Raji (cell line): ENCODE measurements at regions not wholly inside any gene's neighbourhood (a gene's known extent, or its start where the extent isn't known, plus 50 kb on each side); places are given as distances from the start of the nearest gene placed in this dataset.

Source experiments
- POLR2A ChIP-seq: IDR thresholded peaks from 2 replicates; pipeline ENCODE4 v1.6.1; 2011; ENCODE audit warnings: low read depth, low read length, control low read depth; ENCODE audit not compliant: insufficient read depth

GRCh38 chr10:110446954-110447608 is 50.6 kb upstream of the DUSP5 start:
- no peak for TF ChIP-seq POLR2A

GRCh38 chr10:110447886-110448285 is 49.8 kb upstream of the DUSP5 start:
- no peak for TF ChIP-seq POLR2A
